ENCODE measurements at regions not wholly inside any gene's neighbourhood (a gene's known extent, or its start where the extent isn't known, plus 50 kb on each side); places are given as distances from the start of the nearest gene placed in this dataset.
"Not testable (repeated sequence)": the region's sequence is repeated elsewhere in the genome, so short reads cannot be mapped to it uniquely, and the experiment has no call there.

DNA sequence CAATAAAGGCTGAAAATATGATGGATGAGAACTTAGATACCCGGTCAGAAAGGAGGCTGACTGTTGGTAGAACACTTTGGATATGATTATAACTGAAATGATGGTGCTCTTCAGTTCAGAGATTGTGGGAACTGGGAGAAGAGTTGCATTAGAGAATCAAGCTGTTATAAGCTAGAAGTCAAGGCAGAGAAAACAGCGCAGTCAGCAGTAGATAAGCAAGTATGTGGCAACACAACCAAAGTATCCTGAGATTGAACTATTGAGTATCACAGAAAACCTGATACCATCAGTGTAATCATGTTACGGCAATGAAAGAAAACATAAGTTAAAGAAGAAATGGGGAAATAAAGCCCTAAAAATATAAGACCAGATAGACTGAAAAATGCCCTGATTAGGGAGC is 633.9 kb upstream of the LRRTM1 start:
- Histone ChIP-seq H3K4me3 (ENCODE audit: control insufficient read depth in 2 of 3, extremely low read depth in 1 of 3, insufficient read depth in 2 of 3, low read depth in 1 of 3, low read length in 3 of 3) (no peak overlapping the region), H3K27ac (ENCODE audit: control insufficient read depth, insufficient read depth, low read length) (no peak overlapping the region), H3K36me3 (ENCODE audit: control insufficient read depth in 2 of 2, extremely low read depth in 1 of 2, insufficient read depth in 2 of 2, low read length in 2 of 2) (no peaks in the 10 kb centered on the region), H3K9me1 (ENCODE audit: control insufficient read depth, extremely low read depth, insufficient read depth, low read length) (no peaks in the 10 kb centered on the region), H3K4me1 (ENCODE audit: control insufficient read depth, extremely low read depth, insufficient read depth, low read length) (no peaks in the 10 kb centered on the region), H3K27me3 (ENCODE audit: control insufficient read depth, extremely low read depth, insufficient read depth, low read length) (no peaks in the 10 kb centered on the region), H3K9me3 (ENCODE audit: control insufficient read depth, low read depth, low read length) (no peaks in the 10 kb centered on the region), H4K20me1 (ENCODE audit: control insufficient read depth, extremely low read depth, insufficient read depth, low read length) (no peaks in the 10 kb centered on the region), H3K4me2 (ENCODE audit: control insufficient read depth, extremely low read depth, insufficient read depth, low read depth, low read length) (no peak overlapping the region), H3K79me2 (ENCODE audit: control insufficient read depth, insufficient read depth, low read length) (no peaks in the 10 kb centered on the region), H2AFZ (ENCODE audit: control insufficient read depth, low read length) (no peak overlapping the region), H3K9ac (ENCODE audit: control insufficient read depth, extremely low read depth, insufficient read depth, low read length) (no peak overlapping the region)
- no peak for DNase-seq (ENCODE audit: low read depth, low spot score)
- FAIRE-seq = no peak
- dilution Hi-C loops (cut with MboI; ENCODE audit: extremely low pct_ligation_motif_present, low sequenced_read_pairs) = no loop called here
- no peak for TF ChIP-seq EZH2 (IDR thresholded peaks at IDR 0.05; ENCODE audit: low read length)
- TF ChIP-seq, protein P1, sequence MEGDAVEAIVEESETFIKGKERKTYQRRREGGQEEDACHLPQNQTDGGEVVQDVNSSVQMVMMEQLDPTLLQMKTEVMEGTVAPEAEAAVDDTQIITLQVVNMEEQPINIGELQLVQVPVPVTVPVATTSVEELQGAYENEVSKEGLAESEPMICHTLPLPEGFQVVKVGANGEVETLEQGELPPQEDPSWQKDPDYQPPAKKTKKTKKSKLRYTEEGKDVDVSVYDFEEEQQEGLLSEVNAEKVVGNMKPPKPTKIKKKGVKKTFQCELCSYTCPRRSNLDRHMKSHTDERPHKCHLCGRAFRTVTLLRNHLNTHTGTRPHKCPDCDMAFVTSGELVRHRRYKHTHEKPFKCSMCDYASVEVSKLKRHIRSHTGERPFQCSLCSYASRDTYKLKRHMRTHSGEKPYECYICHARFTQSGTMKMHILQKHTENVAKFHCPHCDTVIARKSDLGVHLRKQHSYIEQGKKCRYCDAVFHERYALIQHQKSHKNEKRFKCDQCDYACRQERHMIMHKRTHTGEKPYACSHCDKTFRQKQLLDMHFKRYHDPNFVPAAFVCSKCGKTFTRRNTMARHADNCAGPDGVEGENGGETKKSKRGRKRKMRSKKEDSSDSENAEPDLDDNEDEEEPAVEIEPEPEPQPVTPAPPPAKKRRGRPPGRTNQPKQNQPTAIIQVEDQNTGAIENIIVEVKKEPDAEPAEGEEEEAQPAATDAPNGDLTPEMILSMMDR (optimal IDR thresholded peaks at IDR 0.05 in 1 of 3, IDR thresholded peaks at IDR 0.05 in 1 of 3, conservative IDR thresholded peaks at IDR 0.05 in 1 of 3; ENCODE audit: extremely low read depth in 1 of 3, insufficient read depth in 2 of 3, low read length in 3 of 3) = no peak

DNA sequence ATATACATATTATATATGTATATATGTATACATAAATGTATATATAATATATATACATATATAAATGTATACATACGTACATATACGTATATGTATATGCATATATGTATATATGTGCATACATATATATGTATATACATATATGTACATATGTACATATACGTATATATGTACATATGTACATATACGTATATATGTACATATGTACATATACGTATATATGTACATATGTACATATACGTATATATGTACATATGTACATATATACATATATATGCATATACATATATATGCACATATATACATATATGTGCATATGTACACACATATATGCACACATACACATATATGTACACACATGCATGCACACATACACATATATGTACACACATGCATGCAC is 627.3 kb upstream of the LRRTM1 start:
- DNase-seq (ENCODE audit: low read depth, low spot score); H3K4me2 ChIP-seq (ENCODE audit: control insufficient read depth, extremely low read depth, insufficient read depth, low read depth, low read length); dilution Hi-C loops (cut with MboI; ENCODE audit: extremely low pct_ligation_motif_present, low sequenced_read_pairs); H3K36me3 ChIP-seq (ENCODE audit: control insufficient read depth in 2 of 2, extremely low read depth in 1 of 2, insufficient read depth in 2 of 2, low read length in 2 of 2); FAIRE-seq; H3K79me2 ChIP-seq (ENCODE audit: control insufficient read depth, insufficient read depth, low read length); H2AFZ ChIP-seq (ENCODE audit: control insufficient read depth, low read length); H3K9me3 ChIP-seq (ENCODE audit: control insufficient read depth, low read depth, low read length); H3K27me3 ChIP-seq (ENCODE audit: control insufficient read depth, extremely low read depth, insufficient read depth, low read length); H3K9me1 ChIP-seq (ENCODE audit: control insufficient read depth, extremely low read depth, insufficient read depth, low read length); H3K9ac ChIP-seq (ENCODE audit: control insufficient read depth, extremely low read depth, insufficient read depth, low read length); H3K4me1 ChIP-seq (ENCODE audit: control insufficient read depth, extremely low read depth, insufficient read depth, low read length); H3K4me3 ChIP-seq (ENCODE audit: control insufficient read depth in 2 of 3, extremely low read depth in 1 of 3, insufficient read depth in 2 of 3, low read depth in 1 of 3, low read length in 3 of 3); H3K27ac ChIP-seq (ENCODE audit: control insufficient read depth, insufficient read depth, low read length); H4K20me1 ChIP-seq (ENCODE audit: control insufficient read depth, extremely low read depth, insufficient read depth, low read length): not testable (repeated sequence)

GRCh38 chr2:80930777-80931176 is 626.2 kb upstream of the LRRTM1 start:
- no peak for FAIRE-seq
- no peak overlapping the region for H3K27ac ChIP-seq (ENCODE audit: control insufficient read depth, insufficient read depth, low read length)

More at GRCh38 chr2:80930777-80931176, 626.2 kb upstream of the LRRTM1 start:
- no peak for DNase-seq (ENCODE audit: low read depth, low spot score)
- Histone ChIP-seq H3K27me3 (ENCODE audit: control insufficient read depth, extremely low read depth, insufficient read depth, low read length) (no peaks in the 10 kb centered on the region), H3K36me3 (ENCODE audit: control insufficient read depth in 2 of 2, extremely low read depth in 1 of 2, insufficient read depth in 2 of 2, low read length in 2 of 2) (no peaks in the 10 kb centered on the region), H3K9me3 (ENCODE audit: control insufficient read depth, low read depth, low read length) (no peaks in the 10 kb centered on the region), H3K79me2 (ENCODE audit: control insufficient read depth, insufficient read depth, low read length) (no peaks in the 10 kb centered on the region), H4K20me1 (ENCODE audit: control insufficient read depth, extremely low read depth, insufficient read depth, low read length) (no peaks in the 10 kb centered on the region), H3K4me3 (ENCODE audit: control insufficient read depth in 2 of 3, extremely low read depth in 1 of 3, insufficient read depth in 2 of 3, low read depth in 1 of 3, low read length in 3 of 3) (no peak overlapping the region), H3K9me1 (ENCODE audit: control insufficient read depth, extremely low read depth, insufficient read depth, low read length) (no peaks in the 10 kb centered on the region), H3K4me2 (ENCODE audit: control insufficient read depth, extremely low read depth, insufficient read depth, low read depth, low read length) (no peak overlapping the region), H2AFZ (ENCODE audit: control insufficient read depth, low read length) (no peak overlapping the region), H3K4me1 (ENCODE audit: control insufficient read depth, extremely low read depth, insufficient read depth, low read length) (no peaks in the 10 kb centered on the region), H3K9ac (ENCODE audit: control insufficient read depth, extremely low read depth, insufficient read depth, low read length) (no peak overlapping the region)
- dilution Hi-C loops (cut with MboI; ENCODE audit: extremely low pct_ligation_motif_present, low sequenced_read_pairs) = no loop called here
- TF ChIP-seq EZH2 (IDR thresholded peaks at IDR 0.05; ENCODE audit: low read length) = no peak
- TF ChIP-seq, protein P1 (optimal IDR thresholded peaks at IDR 0.05 in 1 of 3, IDR thresholded peaks at IDR 0.05 in 1 of 3, conservative IDR thresholded peaks at IDR 0.05 in 1 of 3; ENCODE audit: extremely low read depth in 1 of 3, insufficient read depth in 2 of 3, low read length in 3 of 3) = no peak
